Loucy (cell line): ENCODE measurements at regions not wholly inside any gene's neighbourhood (a gene's known extent, or its start where the extent isn't known, plus 50 kb on each side); places are given as distances from the start of the nearest gene placed in this dataset.

Source experiments
- EZH2phosphoT487 ChIP-seq: fragments of 200-600 bp; IDR thresholded peaks from 2 replicates; pipeline ENCODE4 v1.6.1; 2018; ENCODE audit warnings: antibody characterized with exemption, mild to moderate bottlenecking, moderate library complexity, borderline replicate concordance
- TF ChIP-seq, protein P1 (sequence below): fragments of 200-600 bp; sonication (generic); conservative IDR thresholded peaks from 2 replicates; pipeline ENCODE4 v1.5.1; 2014; ENCODE audit warnings: mild to moderate bottlenecking, antibody characterized with exemption, low read length

DNA sequence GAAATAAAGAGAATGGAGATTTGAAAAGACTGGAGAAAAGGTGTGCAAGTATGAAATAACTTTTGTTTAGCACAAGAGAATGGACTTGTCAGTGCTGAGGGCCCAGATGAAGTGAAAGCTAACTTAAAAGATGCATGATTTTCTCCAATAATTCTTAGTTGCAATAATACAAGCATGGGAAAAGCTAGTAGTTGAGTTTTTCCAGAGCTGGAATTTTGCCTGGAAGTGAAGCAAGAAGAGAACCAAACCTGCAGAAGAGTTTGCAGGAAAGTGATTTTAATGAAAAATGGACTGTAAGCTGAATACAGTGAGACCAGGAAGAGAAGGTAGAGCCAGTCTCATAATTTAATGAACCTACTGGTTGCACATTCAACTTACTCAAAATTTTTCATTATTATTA, 69.3 kb upstream of the FSCB start:
- TF ChIP-seq, protein P1, sequence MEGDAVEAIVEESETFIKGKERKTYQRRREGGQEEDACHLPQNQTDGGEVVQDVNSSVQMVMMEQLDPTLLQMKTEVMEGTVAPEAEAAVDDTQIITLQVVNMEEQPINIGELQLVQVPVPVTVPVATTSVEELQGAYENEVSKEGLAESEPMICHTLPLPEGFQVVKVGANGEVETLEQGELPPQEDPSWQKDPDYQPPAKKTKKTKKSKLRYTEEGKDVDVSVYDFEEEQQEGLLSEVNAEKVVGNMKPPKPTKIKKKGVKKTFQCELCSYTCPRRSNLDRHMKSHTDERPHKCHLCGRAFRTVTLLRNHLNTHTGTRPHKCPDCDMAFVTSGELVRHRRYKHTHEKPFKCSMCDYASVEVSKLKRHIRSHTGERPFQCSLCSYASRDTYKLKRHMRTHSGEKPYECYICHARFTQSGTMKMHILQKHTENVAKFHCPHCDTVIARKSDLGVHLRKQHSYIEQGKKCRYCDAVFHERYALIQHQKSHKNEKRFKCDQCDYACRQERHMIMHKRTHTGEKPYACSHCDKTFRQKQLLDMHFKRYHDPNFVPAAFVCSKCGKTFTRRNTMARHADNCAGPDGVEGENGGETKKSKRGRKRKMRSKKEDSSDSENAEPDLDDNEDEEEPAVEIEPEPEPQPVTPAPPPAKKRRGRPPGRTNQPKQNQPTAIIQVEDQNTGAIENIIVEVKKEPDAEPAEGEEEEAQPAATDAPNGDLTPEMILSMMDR: no peak
- TF ChIP-seq EZH2phosphoT487: no peak
